ENCODE measurements at regions not wholly inside any gene's neighbourhood (a gene's known extent, or its start where the extent isn't known, plus 50 kb on each side); places are given as distances from the start of the nearest gene placed in this dataset.
A peak's percentile ranks its signal among the peaks of the same experiment; 100 is the strongest.

GRCh38 chr4:181431661-181432060, 811.5 kb upstream of the TENM3 start:
- Histone ChIP-seq H3K36me3 (no peaks in the 10 kb centered on the region), H3K27ac (no peak overlapping the region), H3K4me3 (ENCODE audit: low read depth, low read length) (no peak overlapping the region), H3K9me3 (ENCODE audit: severe bottlenecking) (no peaks in the 10 kb centered on the region), H3K27me3 (ENCODE audit: insufficient read depth, low read depth, severe bottlenecking) (no peaks in the 10 kb centered on the region)
- no peak for DNase-seq
- no peak for TF ChIP-seq CTCF (IDR thresholded peaks at IDR 0.05; ENCODE audit: low read depth, low read length)

GRCh38 chr4:181432335-181432734, 810.9 kb upstream of the TENM3 start:
- Histone ChIP-seq H3K36me3 (no peaks in the 10 kb centered on the region), H3K27ac (no peak overlapping the region), H3K27me3 (ENCODE audit: insufficient read depth, low read depth, severe bottlenecking) (no peaks in the 10 kb centered on the region), H3K4me3 (ENCODE audit: low read depth, low read length) (no peak overlapping the region), H3K9me3 (ENCODE audit: severe bottlenecking) (no peaks in the 10 kb centered on the region)
- no peak for TF ChIP-seq CTCF (IDR thresholded peaks at IDR 0.05; ENCODE audit: low read depth, low read length)
- DNase-seq = no peak

- H3K36me3 ChIP-seq = no peaks in the 10 kb centered on the region
- no peaks in the 10 kb centered on the region for H3K9me3 ChIP-seq (ENCODE audit: severe bottlenecking)
- H3K4me3 ChIP-seq (ENCODE audit: low read depth, low read length) = no peak overlapping the region
- no peaks in the 10 kb centered on the region for H3K27me3 ChIP-seq (ENCODE audit: insufficient read depth, low read depth, severe bottlenecking)
- no peak overlapping the region for H3K27ac ChIP-seq
- no peak for DNase-seq
- TF ChIP-seq CTCF (IDR thresholded peaks at IDR 0.05; ENCODE audit: low read depth, low read length) = 0 out of 2 replicates have a peak, but pooled peaks have one; percentile 2
Measured at GRCh38 chr4:181437895-181438294, 805.3 kb upstream of the TENM3 start.

- H3K4me3 ChIP-seq (ENCODE audit: low read depth, low read length) = no peak overlapping the region
- no peaks in the 10 kb centered on the region for H3K27me3 ChIP-seq (ENCODE audit: insufficient read depth, low read depth, severe bottlenecking)
- H3K9me3 ChIP-seq (ENCODE audit: severe bottlenecking) = no peaks in the 10 kb centered on the region
- H3K27ac ChIP-seq = no peak overlapping the region
- TF ChIP-seq CTCF (IDR thresholded peaks at IDR 0.05; ENCODE audit: low read depth, low read length) = no peak
- no peak for DNase-seq
- no peaks in the 10 kb centered on the region for H3K36me3 ChIP-seq
Measured at GRCh38 chr4:181438641-181439040, 804.6 kb upstream of the TENM3 start.

- no peak for TF ChIP-seq CTCF (IDR thresholded peaks at IDR 0.05; ENCODE audit: low read depth, low read length)
- Histone ChIP-seq H3K27ac (no peak overlapping the region), H3K36me3 (no peaks in the 10 kb centered on the region), H3K9me3 (ENCODE audit: severe bottlenecking) (no peaks in the 10 kb centered on the region), H3K4me3 (ENCODE audit: low read depth, low read length) (no peak overlapping the region), H3K27me3 (ENCODE audit: insufficient read depth, low read depth, severe bottlenecking) (no peaks in the 10 kb centered on the region)
- DNase-seq = no peak
Measured at GRCh38 chr4:181443021-181443420, 800.2 kb upstream of the TENM3 start.

- H3K4me3 ChIP-seq (ENCODE audit: low read depth, low read length) = no peak overlapping the region
- DNase-seq = no peak
- H3K36me3 ChIP-seq = no peaks in the 10 kb centered on the region
- no peak for TF ChIP-seq CTCF (IDR thresholded peaks at IDR 0.05; ENCODE audit: low read depth, low read length)
- H3K27me3 ChIP-seq (ENCODE audit: insufficient read depth, low read depth, severe bottlenecking) = no peaks in the 10 kb centered on the region
- no peaks in the 10 kb centered on the region for H3K9me3 ChIP-seq (ENCODE audit: severe bottlenecking)
- H3K27ac ChIP-seq = no peak overlapping the region
Measured at GRCh38 chr4:181465826-181466225, 777.4 kb upstream of the TENM3 start.
